OCI-LY7 (cell line): ENCODE measurements at regions not wholly inside any gene's neighbourhood (a gene's known extent, or its start where the extent isn't known, plus 50 kb on each side); places are given as distances from the start of the nearest gene placed in this dataset.

ENCODE experiments used
- EZH2phosphoT487 ChIP-seq: fragments of 200-600 bp; sonication (generic); IDR thresholded peaks from 2 replicates; pipeline ENCODE4 v1.6.1; 2018; ENCODE audit warnings: low read depth, borderline replicate concordance, mild to moderate bottlenecking, mixed run types, antibody characterized with exemption, low read length, moderate library complexity, mixed read lengths
- TF ChIP-seq, protein P1 (sequence below): fragments of 200-600 bp; sonication (generic); conservative IDR thresholded peaks from 2 replicates; pipeline ENCODE4 v1.5.1; 2014; ENCODE audit warnings: mild to moderate bottlenecking, antibody characterized with exemption, low read length, moderate library complexity, mixed read lengths

GRCh38 chr17:71550675-71551074 is 570.1 kb upstream of the SOX9 start:
- TF ChIP-seq, protein P1, sequence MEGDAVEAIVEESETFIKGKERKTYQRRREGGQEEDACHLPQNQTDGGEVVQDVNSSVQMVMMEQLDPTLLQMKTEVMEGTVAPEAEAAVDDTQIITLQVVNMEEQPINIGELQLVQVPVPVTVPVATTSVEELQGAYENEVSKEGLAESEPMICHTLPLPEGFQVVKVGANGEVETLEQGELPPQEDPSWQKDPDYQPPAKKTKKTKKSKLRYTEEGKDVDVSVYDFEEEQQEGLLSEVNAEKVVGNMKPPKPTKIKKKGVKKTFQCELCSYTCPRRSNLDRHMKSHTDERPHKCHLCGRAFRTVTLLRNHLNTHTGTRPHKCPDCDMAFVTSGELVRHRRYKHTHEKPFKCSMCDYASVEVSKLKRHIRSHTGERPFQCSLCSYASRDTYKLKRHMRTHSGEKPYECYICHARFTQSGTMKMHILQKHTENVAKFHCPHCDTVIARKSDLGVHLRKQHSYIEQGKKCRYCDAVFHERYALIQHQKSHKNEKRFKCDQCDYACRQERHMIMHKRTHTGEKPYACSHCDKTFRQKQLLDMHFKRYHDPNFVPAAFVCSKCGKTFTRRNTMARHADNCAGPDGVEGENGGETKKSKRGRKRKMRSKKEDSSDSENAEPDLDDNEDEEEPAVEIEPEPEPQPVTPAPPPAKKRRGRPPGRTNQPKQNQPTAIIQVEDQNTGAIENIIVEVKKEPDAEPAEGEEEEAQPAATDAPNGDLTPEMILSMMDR = no peak
- no peak for TF ChIP-seq EZH2phosphoT487
